HepG2 (cell line): ENCODE measurements at regions not wholly inside any gene's neighbourhood (a gene's known extent, or its start where the extent isn't known, plus 50 kb on each side); places are given as distances from the start of the nearest gene placed in this dataset.

ENCODE experiments used
- BCL6 ChIP-seq: IDR thresholded peaks from 2 replicates; pipeline ENCODE4 v1.6.1; 2016; ENCODE audit warnings: missing genetic modification reagents, missing compliant biosample characterization
- SPEN ChIP-seq: sonication (generic); formaldehyde crosslinking; IDR thresholded peaks from 2 replicates; pipeline ENCODE4 v1.5.1; 2020; ENCODE audit warnings: low read depth, mild to moderate bottlenecking, missing genetic modification reagents
- ZNF563 ChIP-seq: sonication (generic); formaldehyde crosslinking; IDR thresholded peaks from 2 replicates; pipeline ENCODE4 v1.8.0; 2022; ENCODE audit warnings: mild to moderate bottlenecking, moderate library complexity, missing genetic modification reagents
- TF ChIP-seq, protein P1 (sequence below): sonication (generic); formaldehyde crosslinking; IDR thresholded peaks from 2 replicates; pipeline ENCODE4 v1.9.0; 2021; ENCODE audit warnings: missing genetic modification reagents, mild to moderate bottlenecking, borderline replicate concordance
- TF ChIP-seq, protein P2 (sequence below): IDR thresholded peaks from 2 replicates; pipeline ENCODE4 v1.4.0; 2020; ENCODE audit warnings: mild to moderate bottlenecking, missing genetic modification reagents
- TF ChIP-seq, protein P3 (sequence below): sonication (generic); formaldehyde crosslinking; IDR thresholded peaks from 2 replicates; pipeline ENCODE4 v1.5.0; 2020; ENCODE audit warnings: missing genetic modification reagents, mild to moderate bottlenecking, borderline replicate concordance
- TF ChIP-seq, protein P4 (sequence below): sonication (generic); formaldehyde crosslinking; IDR thresholded peaks from 2 replicates; pipeline ENCODE4 v1.5.0; 2020; ENCODE audit warnings: mild to moderate bottlenecking, low read depth, missing genetic modification reagents, borderline replicate concordance
- TF ChIP-seq, protein P5 (sequence below): sonication (generic); formaldehyde crosslinking; IDR thresholded peaks from 2 replicates; pipeline ENCODE4 v1.4.0; 2020; ENCODE audit warnings: mild to moderate bottlenecking, missing genetic modification reagents
- TF ChIP-seq, protein P6 (sequence below): sonication (generic); formaldehyde crosslinking; IDR thresholded peaks from 2 replicates; pipeline ENCODE4 v1.4.0; 2020; ENCODE audit warnings: missing genetic modification reagents
- TF ChIP-seq, protein P7 (sequence below): sonication (generic); formaldehyde crosslinking; IDR thresholded peaks from 2 replicates; pipeline ENCODE4 v1.5.1; 2020; ENCODE audit warnings: mild to moderate bottlenecking, missing genetic modification reagents, borderline replicate concordance

DNA sequence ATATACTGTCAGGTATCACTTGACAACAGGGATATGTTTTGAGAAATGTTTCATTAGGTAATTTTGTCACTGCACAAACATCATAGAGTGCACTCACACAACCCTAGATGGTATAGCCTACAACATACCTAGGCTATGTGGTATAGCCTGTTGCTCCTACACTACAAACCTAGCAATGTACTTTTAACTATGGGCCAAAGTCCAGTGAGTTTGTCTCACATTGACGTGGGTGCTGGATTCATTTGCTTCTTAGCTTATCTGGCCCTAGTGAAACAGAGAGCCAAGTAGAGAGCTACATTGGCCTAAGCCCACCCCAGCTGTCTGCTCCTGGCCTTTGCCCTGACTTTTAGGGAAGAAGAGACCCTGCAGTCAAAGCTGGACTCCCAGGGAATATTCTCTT is 180.7 kb upstream of the EGFLAM start (continued):
- TF ChIP-seq, protein P1, sequence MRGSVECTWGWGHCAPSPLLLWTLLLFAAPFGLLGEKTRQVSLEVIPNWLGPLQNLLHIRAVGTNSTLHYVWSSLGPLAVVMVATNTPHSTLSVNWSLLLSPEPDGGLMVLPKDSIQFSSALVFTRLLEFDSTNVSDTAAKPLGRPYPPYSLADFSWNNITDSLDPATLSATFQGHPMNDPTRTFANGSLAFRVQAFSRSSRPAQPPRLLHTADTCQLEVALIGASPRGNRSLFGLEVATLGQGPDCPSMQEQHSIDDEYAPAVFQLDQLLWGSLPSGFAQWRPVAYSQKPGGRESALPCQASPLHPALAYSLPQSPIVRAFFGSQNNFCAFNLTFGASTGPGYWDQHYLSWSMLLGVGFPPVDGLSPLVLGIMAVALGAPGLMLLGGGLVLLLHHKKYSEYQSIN = no peak
- TF ChIP-seq, protein P2, sequence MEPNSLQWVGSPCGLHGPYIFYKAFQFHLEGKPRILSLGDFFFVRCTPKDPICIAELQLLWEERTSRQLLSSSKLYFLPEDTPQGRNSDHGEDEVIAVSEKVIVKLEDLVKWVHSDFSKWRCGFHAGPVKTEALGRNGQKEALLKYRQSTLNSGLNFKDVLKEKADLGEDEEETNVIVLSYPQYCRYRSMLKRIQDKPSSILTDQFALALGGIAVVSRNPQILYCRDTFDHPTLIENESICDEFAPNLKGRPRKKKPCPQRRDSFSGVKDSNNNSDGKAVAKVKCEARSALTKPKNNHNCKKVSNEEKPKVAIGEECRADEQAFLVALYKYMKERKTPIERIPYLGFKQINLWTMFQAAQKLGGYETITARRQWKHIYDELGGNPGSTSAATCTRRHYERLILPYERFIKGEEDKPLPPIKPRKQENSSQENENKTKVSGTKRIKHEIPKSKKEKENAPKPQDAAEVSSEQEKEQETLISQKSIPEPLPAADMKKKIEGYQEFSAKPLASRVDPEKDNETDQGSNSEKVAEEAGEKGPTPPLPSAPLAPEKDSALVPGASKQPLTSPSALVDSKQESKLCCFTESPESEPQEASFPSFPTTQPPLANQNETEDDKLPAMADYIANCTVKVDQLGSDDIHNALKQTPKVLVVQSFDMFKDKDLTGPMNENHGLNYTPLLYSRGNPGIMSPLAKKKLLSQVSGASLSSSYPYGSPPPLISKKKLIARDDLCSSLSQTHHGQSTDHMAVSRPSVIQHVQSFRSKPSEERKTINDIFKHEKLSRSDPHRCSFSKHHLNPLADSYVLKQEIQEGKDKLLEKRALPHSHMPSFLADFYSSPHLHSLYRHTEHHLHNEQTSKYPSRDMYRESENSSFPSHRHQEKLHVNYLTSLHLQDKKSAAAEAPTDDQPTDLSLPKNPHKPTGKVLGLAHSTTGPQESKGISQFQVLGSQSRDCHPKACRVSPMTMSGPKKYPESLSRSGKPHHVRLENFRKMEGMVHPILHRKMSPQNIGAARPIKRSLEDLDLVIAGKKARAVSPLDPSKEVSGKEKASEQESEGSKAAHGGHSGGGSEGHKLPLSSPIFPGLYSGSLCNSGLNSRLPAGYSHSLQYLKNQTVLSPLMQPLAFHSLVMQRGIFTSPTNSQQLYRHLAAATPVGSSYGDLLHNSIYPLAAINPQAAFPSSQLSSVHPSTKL (CRISPR knock-in tag) = peak; percentile 53; the same call in 1 of the 2 replicates
- TF ChIP-seq, protein P3, sequence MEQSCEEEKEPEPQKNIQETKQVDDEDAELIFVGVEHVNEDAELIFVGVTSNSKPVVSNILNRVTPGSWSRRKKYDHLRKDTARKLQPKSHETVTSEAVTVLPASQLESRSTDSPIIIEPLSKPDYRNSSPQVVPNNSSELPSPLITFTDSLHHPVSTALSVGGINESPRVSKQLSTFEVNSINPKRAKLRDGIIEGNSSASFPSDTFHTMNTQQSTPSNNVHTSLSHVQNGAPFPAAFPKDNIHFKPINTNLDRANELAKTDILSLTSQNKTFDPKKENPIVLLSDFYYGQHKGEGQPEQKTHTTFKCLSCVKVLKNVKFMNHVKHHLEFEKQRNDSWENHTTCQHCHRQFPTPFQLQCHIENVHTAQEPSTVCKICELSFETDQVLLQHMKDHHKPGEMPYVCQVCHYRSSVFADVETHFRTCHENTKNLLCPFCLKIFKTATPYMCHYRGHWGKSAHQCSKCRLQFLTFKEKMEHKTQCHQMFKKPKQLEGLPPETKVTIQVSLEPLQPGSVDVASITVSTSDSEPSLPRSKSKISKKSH (CRISPR knock-in tag) = no peak
- TF ChIP-seq, protein P4, sequence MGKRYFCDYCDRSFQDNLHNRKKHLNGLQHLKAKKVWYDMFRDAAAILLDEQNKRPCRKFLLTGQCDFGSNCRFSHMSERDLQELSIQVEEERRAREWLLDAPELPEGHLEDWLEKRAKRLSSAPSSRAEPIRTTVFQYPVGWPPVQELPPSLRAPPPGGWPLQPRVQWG (CRISPR knock-in tag) = no peak
- TF ChIP-seq SPEN (no peak), BCL6 (CRISPR knock-in tag) (peak; percentile 32; the same call in 1 of the 2 replicates), ZNF563 (CRISPR knock-in tag) (no peak)
- TF ChIP-seq, protein P5, sequence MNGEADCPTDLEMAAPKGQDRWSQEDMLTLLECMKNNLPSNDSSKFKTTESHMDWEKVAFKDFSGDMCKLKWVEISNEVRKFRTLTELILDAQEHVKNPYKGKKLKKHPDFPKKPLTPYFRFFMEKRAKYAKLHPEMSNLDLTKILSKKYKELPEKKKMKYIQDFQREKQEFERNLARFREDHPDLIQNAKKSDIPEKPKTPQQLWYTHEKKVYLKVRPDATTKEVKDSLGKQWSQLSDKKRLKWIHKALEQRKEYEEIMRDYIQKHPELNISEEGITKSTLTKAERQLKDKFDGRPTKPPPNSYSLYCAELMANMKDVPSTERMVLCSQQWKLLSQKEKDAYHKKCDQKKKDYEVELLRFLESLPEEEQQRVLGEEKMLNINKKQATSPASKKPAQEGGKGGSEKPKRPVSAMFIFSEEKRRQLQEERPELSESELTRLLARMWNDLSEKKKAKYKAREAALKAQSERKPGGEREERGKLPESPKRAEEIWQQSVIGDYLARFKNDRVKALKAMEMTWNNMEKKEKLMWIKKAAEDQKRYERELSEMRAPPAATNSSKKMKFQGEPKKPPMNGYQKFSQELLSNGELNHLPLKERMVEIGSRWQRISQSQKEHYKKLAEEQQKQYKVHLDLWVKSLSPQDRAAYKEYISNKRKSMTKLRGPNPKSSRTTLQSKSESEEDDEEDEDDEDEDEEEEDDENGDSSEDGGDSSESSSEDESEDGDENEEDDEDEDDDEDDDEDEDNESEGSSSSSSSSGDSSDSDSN (CRISPR knock-in tag) = no peak
- TF ChIP-seq, protein P6, sequence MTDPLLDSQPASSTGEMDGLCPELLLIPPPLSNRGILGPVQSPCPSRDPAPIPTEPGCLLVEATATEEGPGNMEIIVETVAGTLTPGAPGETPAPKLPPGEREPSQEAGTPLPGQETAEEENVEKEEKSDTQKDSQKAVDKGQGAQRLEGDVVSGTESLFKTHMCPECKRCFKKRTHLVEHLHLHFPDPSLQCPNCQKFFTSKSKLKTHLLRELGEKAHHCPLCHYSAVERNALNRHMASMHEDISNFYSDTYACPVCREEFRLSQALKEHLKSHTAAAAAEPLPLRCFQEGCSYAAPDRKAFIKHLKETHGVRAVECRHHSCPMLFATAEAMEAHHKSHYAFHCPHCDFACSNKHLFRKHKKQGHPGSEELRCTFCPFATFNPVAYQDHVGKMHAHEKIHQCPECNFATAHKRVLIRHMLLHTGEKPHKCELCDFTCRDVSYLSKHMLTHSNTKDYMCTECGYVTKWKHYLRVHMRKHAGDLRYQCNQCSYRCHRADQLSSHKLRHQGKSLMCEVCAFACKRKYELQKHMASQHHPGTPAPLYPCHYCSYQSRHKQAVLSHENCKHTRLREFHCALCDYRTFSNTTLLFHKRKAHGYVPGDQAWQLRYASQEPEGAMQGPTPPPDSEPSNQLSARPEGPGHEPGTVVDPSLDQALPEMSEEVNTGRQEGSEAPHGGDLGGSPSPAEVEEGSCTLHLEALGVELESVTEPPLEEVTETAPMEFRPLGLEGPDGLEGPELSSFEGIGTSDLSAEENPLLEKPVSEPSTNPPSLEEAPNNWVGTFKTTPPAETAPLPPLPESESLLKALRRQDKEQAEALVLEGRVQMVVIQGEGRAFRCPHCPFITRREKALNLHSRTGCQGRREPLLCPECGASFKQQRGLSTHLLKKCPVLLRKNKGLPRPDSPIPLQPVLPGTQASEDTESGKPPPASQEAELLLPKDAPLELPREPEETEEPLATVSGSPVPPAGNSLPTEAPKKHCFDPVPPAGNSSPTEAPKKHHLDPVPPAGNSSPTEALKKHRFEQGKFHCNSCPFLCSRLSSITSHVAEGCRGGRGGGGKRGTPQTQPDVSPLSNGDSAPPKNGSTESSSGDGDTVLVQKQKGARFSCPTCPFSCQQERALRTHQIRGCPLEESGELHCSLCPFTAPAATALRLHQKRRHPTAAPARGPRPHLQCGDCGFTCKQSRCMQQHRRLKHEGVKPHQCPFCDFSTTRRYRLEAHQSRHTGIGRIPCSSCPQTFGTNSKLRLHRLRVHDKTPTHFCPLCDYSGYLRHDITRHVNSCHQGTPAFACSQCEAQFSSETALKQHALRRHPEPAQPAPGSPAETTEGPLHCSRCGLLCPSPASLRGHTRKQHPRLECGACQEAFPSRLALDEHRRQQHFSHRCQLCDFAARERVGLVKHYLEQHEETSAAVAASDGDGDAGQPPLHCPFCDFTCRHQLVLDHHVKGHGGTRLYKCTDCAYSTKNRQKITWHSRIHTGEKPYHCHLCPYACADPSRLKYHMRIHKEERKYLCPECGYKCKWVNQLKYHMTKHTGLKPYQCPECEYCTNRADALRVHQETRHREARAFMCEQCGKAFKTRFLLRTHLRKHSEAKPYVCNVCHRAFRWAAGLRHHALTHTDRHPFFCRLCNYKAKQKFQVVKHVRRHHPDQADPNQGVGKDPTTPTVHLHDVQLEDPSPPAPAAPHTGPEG = no peak
- TF ChIP-seq, protein P7, sequence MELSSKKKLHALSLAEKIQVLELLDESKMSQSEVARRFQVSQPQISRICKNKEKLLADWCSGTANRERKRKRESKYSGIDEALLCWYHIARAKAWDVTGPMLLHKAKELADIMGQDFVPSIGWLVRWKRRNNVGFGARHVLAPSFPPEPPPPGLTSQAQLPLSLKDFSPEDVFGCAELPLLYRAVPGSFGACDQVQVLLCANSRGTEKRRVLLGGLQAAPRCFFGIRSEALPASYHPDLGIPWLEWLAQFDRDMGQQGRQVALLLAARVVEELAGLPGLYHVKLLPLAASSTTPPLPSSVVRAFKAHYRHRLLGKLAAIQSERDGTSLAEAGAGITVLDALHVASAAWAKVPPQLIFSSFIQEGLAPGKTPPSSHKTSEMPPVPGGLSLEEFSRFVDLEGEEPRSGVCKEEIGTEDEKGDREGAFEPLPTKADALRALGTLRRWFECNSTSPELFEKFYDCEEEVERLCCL (CRISPR knock-in tag) = no peak
